OCI-LY3 (cell line): ENCODE measurements at regions not wholly inside any gene's neighbourhood (a gene's known extent, or its start where the extent isn't known, plus 50 kb on each side); places are given as distances from the start of the nearest gene placed in this dataset.

Source experiments
- CTCF ChIP-seq: fragments of 200-600, 300-600 bp; sonication (generic); IDR thresholded peaks from 2 replicates; pipeline ENCODE4 v1.5.1; 2014; ENCODE audit warnings: antibody characterized with exemption, low read length, low read depth
- EZH2phosphoT487 ChIP-seq: fragments of 200-600 bp; shearing (Covaris generic); IDR thresholded peaks from 2 replicates; pipeline ENCODE4 v1.6.1; 2018; ENCODE audit warnings: antibody characterized with exemption, mixed run types, low read depth

- TF ChIP-seq CTCF (no peak), EZH2phosphoT487 (no peak)
These were observed 774.1 kb upstream of the IGFBP3 start for GRCh38 chr7:46695051-46695708.
